Esophagus muscularis mucosa (tissue), 4 donors: ENCODE measurements at regions not wholly inside any gene's neighbourhood (a gene's known extent, or its start where the extent isn't known, plus 50 kb on each side); places are given as distances from the start of the nearest gene placed in this dataset.

Source experiments
- DNase-seq: peaks from one replicate; pipeline ENCODE4 v3.0.0-alpha.2; 2017; ENCODE audit errors: extremely low spot score
- H3K27ac ChIP-seq, 4 donors: fragments of 200-600 bp; sonication (generic); replicated peaks in 1 of 4; 1 replicate in 3 of 4; 2 replicates in 1 of 4; pipeline ENCODE4 v1.5.1; 2016 to 2019; ENCODE audit warnings: mild to moderate bottlenecking in 1 of 4
- H3K27me3 ChIP-seq, 4 donors: fragments of 200-600 bp; sonication (generic); one replicate each; pipeline versions ENCODE4 v1.5.1 to v1.6.0; 2016 to 2019
- H3K36me3 ChIP-seq, 4 donors: fragments of 200-600 bp; sonication (generic); one replicate each; pipeline ENCODE4 v1.5.1; 2016 to 2019
- H3K4me1 ChIP-seq, 4 donors: fragments of 200-600 bp; sonication (generic); one replicate each; pipeline ENCODE4 v1.5.1; 2016 to 2019
- H3K4me3 ChIP-seq, 4 donors: fragments of 200-600 bp; sonication (generic); 1 replicate in 2 of 4; 2 replicates in 2 of 4; pipeline ENCODE4 v1.5.1; 2016 to 2019; ENCODE audit warnings: mild to moderate bottlenecking in 4 of 4, moderate library complexity in 1 of 4
- H3K9me3 ChIP-seq, 4 donors: fragments of 200-600 bp; sonication (generic); 1 replicate in 3 of 4; 2 replicates in 1 of 4; pipeline ENCODE4 v1.5.1; 2016 to 2019
- EP300 ChIP-seq: sonication (generic); formaldehyde crosslinking; IDR thresholded peaks from one replicate; pipeline ENCODE4 v1.6.1; 2017; ENCODE audit warnings: antibody characterized with exemption
- POLR2A ChIP-seq: fragments of 450-650 bp; IDR thresholded peaks from one replicate; pipeline ENCODE4 v1.6.1; 2017; ENCODE audit warnings: antibody characterized with exemption, moderate library complexity, mild to moderate bottlenecking, low read depth
- POLR2AphosphoS5 ChIP-seq, 2 donors: sonication (generic); formaldehyde crosslinking; IDR thresholded peaks; one replicate each; pipeline ENCODE4 v1.6.1; 2017; ENCODE audit warnings: antibody characterized with exemption in 2 of 2
- WGBS: methylation state at CpG from one replicate; pipeline ENCODE4 v1.1.5; 2018; 5-methylcytosine and 5-hydroxymethylcytosine counted together
- intact Hi-C: fragments of 100-400 bp; cut with DNase I; formaldehyde crosslinking; loops from one replicate; pipeline ENCODE4 v1.15.1; 2023
- TF ChIP-seq, protein P1 (sequence below), 3 experiments: fragments of 200-600 bp in 2 of 3; fragments of 450-650 bp in 1 of 3; sonication (generic) in 2 of 3; IDR thresholded peaks; one replicate each; pipeline ENCODE4 v1.5.1; 2017 to 2019; ENCODE audit warnings: antibody characterized with exemption in 3 of 3, mild to moderate bottlenecking in 2 of 3, moderate library complexity in 1 of 3

DNA sequence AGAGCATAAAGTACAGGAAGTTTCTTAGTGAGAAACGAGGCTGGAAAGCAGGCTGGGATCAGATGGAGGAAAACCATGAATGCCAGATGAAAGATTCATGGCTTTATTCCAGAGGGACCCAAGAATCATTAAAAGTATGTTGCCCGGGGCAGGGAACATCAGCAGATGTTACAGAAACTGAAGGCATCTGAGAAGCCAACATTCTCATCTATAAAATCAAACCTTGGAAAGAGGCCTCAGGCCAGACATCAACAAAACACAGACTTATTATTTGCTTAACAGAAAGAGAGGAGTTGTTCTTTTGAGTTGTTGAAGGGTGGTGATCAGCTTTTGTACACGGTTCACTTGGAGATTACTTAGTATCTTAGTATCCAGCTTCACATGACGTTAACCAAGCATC is 543.6 kb downstream of the RFC3 start:
- TF ChIP-seq, protein P1, sequence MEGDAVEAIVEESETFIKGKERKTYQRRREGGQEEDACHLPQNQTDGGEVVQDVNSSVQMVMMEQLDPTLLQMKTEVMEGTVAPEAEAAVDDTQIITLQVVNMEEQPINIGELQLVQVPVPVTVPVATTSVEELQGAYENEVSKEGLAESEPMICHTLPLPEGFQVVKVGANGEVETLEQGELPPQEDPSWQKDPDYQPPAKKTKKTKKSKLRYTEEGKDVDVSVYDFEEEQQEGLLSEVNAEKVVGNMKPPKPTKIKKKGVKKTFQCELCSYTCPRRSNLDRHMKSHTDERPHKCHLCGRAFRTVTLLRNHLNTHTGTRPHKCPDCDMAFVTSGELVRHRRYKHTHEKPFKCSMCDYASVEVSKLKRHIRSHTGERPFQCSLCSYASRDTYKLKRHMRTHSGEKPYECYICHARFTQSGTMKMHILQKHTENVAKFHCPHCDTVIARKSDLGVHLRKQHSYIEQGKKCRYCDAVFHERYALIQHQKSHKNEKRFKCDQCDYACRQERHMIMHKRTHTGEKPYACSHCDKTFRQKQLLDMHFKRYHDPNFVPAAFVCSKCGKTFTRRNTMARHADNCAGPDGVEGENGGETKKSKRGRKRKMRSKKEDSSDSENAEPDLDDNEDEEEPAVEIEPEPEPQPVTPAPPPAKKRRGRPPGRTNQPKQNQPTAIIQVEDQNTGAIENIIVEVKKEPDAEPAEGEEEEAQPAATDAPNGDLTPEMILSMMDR (IDR thresholded peaks at IDR 0.05), result no peak
- TF ChIP-seq EP300 (no peak), POLR2A (no peak), POLR2AphosphoS5 (IDR thresholded peaks at IDR 0.05) (no peak)
- no peak for DNase-seq
- intact Hi-C loops, result no loop called here
- no peak overlapping the region for H3K4me3 ChIP-seq
- H3K27me3 ChIP-seq, result no peaks in the 10 kb centered on the region
- peaks cover 0 to 2% (median 0%) of the 10 kb centered on the region in 4 donors for H3K9me3 ChIP-seq
- 57% methylated on average over 4 of the region's 4 CpGs for WGBS
- H3K27ac ChIP-seq, result no peak overlapping the region
- no peaks in the 10 kb centered on the region for H3K36me3 ChIP-seq
- H3K4me1 ChIP-seq, result peaks cover 0 to 8% (median 3%) of the 10 kb centered on the region in 4 donors

DNA sequence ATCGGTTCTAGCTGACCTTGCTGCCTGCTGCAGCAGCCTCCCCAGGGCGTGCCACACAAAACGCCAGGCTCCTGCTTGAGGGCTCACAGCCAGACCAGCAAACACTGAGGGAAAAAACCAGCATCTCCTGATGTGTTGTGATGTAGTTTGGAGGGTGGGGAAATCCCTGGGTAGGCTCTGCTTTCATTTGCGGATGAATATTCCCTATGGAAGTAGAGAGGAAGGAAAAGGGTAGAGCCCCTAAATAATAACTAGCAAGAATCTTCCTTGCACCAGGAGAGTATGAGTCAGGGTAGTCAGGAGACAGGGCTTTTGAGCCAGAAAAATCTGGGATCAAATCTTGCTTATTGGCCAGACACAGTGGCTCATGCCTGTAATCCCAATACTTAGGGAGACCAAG is 545.3 kb downstream of the RFC3 start:
- Histone ChIP-seq H3K36me3 (no peaks in the 10 kb centered on the region), H3K4me3 (no peak overlapping the region), H3K27me3 (no peaks in the 10 kb centered on the region), H3K9me3 (peaks cover 0 to 5% (median 0%) of the 10 kb centered on the region in 4 donors), H3K4me1 (peaks cover 0 to 8% (median 3%) of the 10 kb centered on the region in 4 donors), H3K27ac (no peak overlapping the region)
- WGBS, result 86% methylated on average over 4 of the region's 4 CpGs
- intact Hi-C loops, result no loop called here
- TF ChIP-seq POLR2A (no peak), POLR2AphosphoS5 (IDR thresholded peaks at IDR 0.05) (no peak), EP300 (no peak)
- TF ChIP-seq, protein P1 (IDR thresholded peaks at IDR 0.05), result no peak
- peak; percentile 45 for DNase-seq

DNA sequence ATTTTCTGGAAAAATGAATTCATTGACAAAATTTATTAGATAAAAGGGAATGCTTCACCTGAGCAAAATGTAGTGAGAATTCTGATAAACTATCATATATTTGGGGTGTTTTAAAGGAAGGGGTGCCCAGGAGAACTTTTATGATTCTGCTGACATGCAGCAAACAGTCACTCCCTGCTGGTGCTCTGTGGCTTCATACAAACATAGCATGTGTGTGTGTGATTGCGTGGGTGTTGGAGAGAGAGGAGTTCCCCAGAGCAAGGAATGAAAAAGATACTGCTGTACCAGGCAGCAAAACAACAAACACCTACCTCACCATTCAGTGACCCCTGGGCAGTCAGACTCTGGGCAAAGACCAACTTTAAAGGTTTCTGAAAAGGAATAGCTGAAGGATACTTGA is 546.7 kb downstream of the RFC3 start:
- DNase-seq, result peak; percentile 72
- intact Hi-C loops, result no loop called here
- WGBS, result 69% methylated on average over 1 of the region's 1 CpG

DNA sequence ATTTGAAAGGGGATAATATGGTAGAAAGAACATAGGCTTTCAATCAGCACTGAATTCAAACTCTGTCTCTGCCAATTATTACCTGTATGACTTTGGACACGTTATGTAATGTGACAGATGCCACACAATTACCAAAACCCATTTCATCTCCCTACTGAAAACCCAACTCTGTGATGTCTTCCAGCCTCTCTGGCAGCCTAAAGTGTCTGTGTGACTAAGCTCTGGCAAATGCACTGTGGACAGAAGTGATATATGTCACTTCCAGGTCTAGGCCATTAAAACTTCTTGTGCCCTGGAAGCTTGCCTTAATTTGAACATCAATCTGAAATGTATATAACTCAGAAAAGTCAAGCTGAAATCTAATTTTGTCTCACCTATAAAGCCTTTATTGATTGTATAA is 552.0 kb downstream of the RFC3 start:
- peak; percentile 7 for DNase-seq
- no peaks in the 10 kb centered on the region for H3K27me3 ChIP-seq
- H3K27ac ChIP-seq, result no peak overlapping the region
- H3K4me1 ChIP-seq, result no peaks in the 10 kb centered on the region
- peaks cover 0 to 5% (median 0%) of the 10 kb centered on the region in 4 donors for H3K9me3 ChIP-seq
- 67% methylated on average over 1 of the region's 1 CpG for WGBS
- H3K4me3 ChIP-seq, result no peak overlapping the region
- no peaks in the 10 kb centered on the region for H3K36me3 ChIP-seq
- TF ChIP-seq POLR2A, result no peak
- no peak for TF ChIP-seq EP300
- TF ChIP-seq, protein P1 (IDR thresholded peaks at IDR 0.05), result no peak
- no peak for TF ChIP-seq POLR2AphosphoS5 (IDR thresholded peaks at IDR 0.05)
- intact Hi-C loops, result no loop called here

More for the DNA sequence above, 546.7 kb downstream of the RFC3 start:
- peaks cover 0 to 5% (median 0%) of the 10 kb centered on the region in 4 donors for H3K9me3 ChIP-seq
- no peaks in the 10 kb centered on the region for H3K36me3 ChIP-seq
- H3K27me3 ChIP-seq, result no peaks in the 10 kb centered on the region
- no peak overlapping the region for H3K4me3 ChIP-seq
- TF ChIP-seq EP300 (no peak), POLR2A (no peak), POLR2AphosphoS5 (IDR thresholded peaks at IDR 0.05) (no peak)
- TF ChIP-seq, protein P1 (IDR thresholded peaks at IDR 0.05), result no peak
- H3K27ac ChIP-seq, result no peak overlapping the region
- H3K4me1 ChIP-seq, result no peaks in the 10 kb centered on the region

DNA sequence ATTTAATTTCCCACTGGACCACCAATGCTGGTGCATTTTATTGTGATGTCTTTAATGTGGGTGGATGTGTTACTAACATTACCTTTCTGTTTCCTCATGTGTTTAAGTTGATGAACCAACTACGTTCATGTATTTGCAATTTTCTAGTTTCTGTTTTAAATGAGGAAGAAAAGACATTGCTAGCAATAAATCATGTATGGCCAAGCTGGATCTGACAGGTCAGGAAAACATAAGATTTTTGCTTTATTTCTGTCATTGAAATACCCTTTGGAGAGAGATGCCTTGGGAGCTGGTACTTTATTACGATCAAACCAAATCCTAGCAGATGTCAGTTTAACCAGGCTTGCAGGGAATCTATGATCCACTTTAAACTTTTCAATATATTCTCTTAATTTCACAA is 553.2 kb downstream of the RFC3 start:
- H3K27me3 ChIP-seq, result no peaks in the 10 kb centered on the region
- no peak for DNase-seq
- H3K9me3 ChIP-seq, result peaks cover 0 to 5% (median 0%) of the 10 kb centered on the region in 4 donors
- no peak for TF ChIP-seq POLR2AphosphoS5 (IDR thresholded peaks at IDR 0.05)
- TF ChIP-seq, protein P1 (IDR thresholded peaks at IDR 0.05), result no peak
- no peak for TF ChIP-seq POLR2A
- no peak for TF ChIP-seq EP300
- intact Hi-C loops, result no loop called here
- H3K36me3 ChIP-seq, result no peaks in the 10 kb centered on the region
- no peaks in the 10 kb centered on the region for H3K4me1 ChIP-seq
- no peak overlapping the region for H3K27ac ChIP-seq
- WGBS, result 83% methylated on average over 2 of the region's 2 CpGs
- no peak overlapping the region for H3K4me3 ChIP-seq
